Naive thymus-derived CD4-positive, alpha-beta T cell (primary cell): ENCODE measurements at regions not wholly inside any gene's neighbourhood (a gene's known extent, or its start where the extent isn't known, plus 50 kb on each side); places are given as distances from the start of the nearest gene placed in this dataset.

Experiments
- ATAC-seq: fragments of 150-1000 bp; cut with Tn5 transposase; 2 replicates; pipeline ENCODE4 v1.10.0; 2021; ENCODE audit warnings: mild to moderate bottlenecking, moderate library complexity
- CTCF ChIA-PET: fragments of 350-600 bp; sonication (Branson Sonifier 250); formaldehyde crosslinking; loops from one replicate; lab custom pipeline; 2021; ENCODE audit warnings: antibody characterized with exemption; lab: Charles Lee
- POLR2A ChIA-PET: fragments of 350-600 bp; sonication (Branson Sonifier 250); formaldehyde crosslinking; loops from one replicate; lab custom pipeline; 2021; ENCODE audit warnings: antibody characterized with exemption, inconsistent platforms; lab: Charles Lee
- DNase-seq, 9 donors: peaks; one replicate each; pipeline versions ENCODE4 v3.0.0 to v3.0.0-alpha.2; 2020 to 2022; ENCODE audit warnings: mixed read lengths in 1 of 9
- H3K27ac ChIP-seq: one replicate; pipeline ENCODE4 v1.7.0; 2013; ENCODE audit warnings: mild to moderate bottlenecking, low read depth, low read length, moderate library complexity
- H3K27me3 ChIP-seq, 2 donors: one replicate each; pipeline ENCODE4 v1.7.0; 2013; ENCODE audit warnings: low read length in 2 of 2, mild to moderate bottlenecking in 2 of 2, moderate library complexity in 2 of 2; ENCODE audit not compliant: control insufficient read depth in 2 of 2, insufficient read depth in 2 of 2
- H3K36me3 ChIP-seq, 3 experiments: 1 replicate in 2 of 3; 2 replicates in 1 of 3; pipeline ENCODE4 v1.7.0; 2013; ENCODE audit warnings: low read length in 3 of 3, mild to moderate bottlenecking in 3 of 3, moderate library complexity in 1 of 3; ENCODE audit not compliant: insufficient read depth in 3 of 3, control insufficient read depth in 2 of 3
- H3K4me1 ChIP-seq, 2 donors: one replicate each; pipeline ENCODE4 v1.7.0; 2013; ENCODE audit warnings: low read length in 2 of 2, mild to moderate bottlenecking in 2 of 2, moderate library complexity in 1 of 2; ENCODE audit not compliant: control insufficient read depth in 2 of 2, insufficient read depth in 2 of 2
- H3K4me3 ChIP-seq: 2 replicates; pipeline ENCODE4 v1.7.0; 2013; ENCODE audit warnings: mild to moderate bottlenecking, low read length
- H3K9me3 ChIP-seq, 3 experiments: 1 replicate in 2 of 3; 2 replicates in 1 of 3; pipeline ENCODE4 v1.7.0; 2013; ENCODE audit warnings: low read length in 3 of 3; ENCODE audit not compliant: control insufficient read depth in 2 of 3
- H3K27ac Mint-ChIP-seq, 9 donors: one replicate each; pipeline ENCODE4 v1.8.0; 2020 to 2022; ENCODE audit warnings: mixed read lengths in 9 of 9, mild to moderate bottlenecking in 8 of 9, moderate library complexity in 5 of 9, inconsistent platforms in 2 of 9
- H3K27me3 Mint-ChIP-seq, 5 donors: one replicate each; pipeline ENCODE4 v1.8.0; 2021 to 2022; ENCODE audit warnings: mixed read lengths in 5 of 5, mild to moderate bottlenecking in 1 of 5
- H3K36me3 Mint-ChIP-seq, 5 donors: one replicate each; pipeline ENCODE4 v1.8.0; 2020 to 2022; ENCODE audit warnings: mixed read lengths in 5 of 5, mild to moderate bottlenecking in 3 of 5, inconsistent platforms in 1 of 5
- H3K4me1 Mint-ChIP-seq, 7 donors: one replicate each; pipeline ENCODE4 v1.8.0; 2020 to 2022; ENCODE audit warnings: mixed read lengths in 7 of 7, mild to moderate bottlenecking in 3 of 7, inconsistent platforms in 1 of 7
- H3K4me3 Mint-ChIP-seq, 10 donors: one replicate each; pipeline ENCODE4 v1.8.0; 2020 to 2022; ENCODE audit warnings: mild to moderate bottlenecking in 10 of 10, mixed read lengths in 10 of 10, moderate library complexity in 6 of 10, inconsistent platforms in 2 of 10
- H3K9me3 Mint-ChIP-seq, 11 donors: one replicate each; pipeline ENCODE4 v1.8.0; 2020 to 2022; ENCODE audit warnings: mixed read lengths in 11 of 11, mild to moderate bottlenecking in 4 of 11, inconsistent platforms in 1 of 11, moderate library complexity in 1 of 11
- intact Hi-C, 2 donors: fragments of 100-400 bp; cut with micrococcal nuclease; formaldehyde crosslinking; loops; one replicate each; pipeline ENCODE4 v1.15.1; 2023

DNA sequence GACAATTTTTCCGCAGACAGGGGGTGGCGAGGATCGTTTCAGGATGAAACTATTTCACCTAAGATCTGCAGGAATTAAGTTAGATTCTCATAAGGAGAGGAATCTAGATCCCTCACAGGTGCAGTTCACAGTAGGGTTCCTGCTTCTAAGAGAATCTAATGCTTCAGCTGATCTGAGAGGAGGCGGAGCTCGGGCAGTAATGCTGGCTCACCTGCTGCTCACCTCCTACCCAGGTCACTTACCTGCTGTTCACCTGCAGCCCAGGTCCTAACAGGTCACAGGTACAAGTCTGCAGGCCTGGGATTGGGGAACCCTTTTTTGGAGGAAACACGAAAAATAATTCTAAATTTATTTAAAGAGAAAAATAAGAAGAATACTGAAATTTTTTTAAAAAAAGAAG lies 406.8 kb downstream of the MCTP2 start:
- H3K9me3 Mint-ChIP-seq, result peaks cover 0 to 5% (median 0%) of the 10 kb centered on the region in 11 donors
- no peaks in the 10 kb centered on the region for H3K4me1 ChIP-seq
- DNase-seq (no peak), ATAC-seq (no peak)
- no peak overlapping the region for H3K27ac Mint-ChIP-seq
- H3K4me3 ChIP-seq, result no peak overlapping the region
- no peaks in the 10 kb centered on the region for H3K36me3 ChIP-seq
- H3K9me3 ChIP-seq, result no peaks in the 10 kb centered on the region
- peaks cover 0 to 11% (median 0%) of the 10 kb centered on the region in 7 donors for H3K4me1 Mint-ChIP-seq
- H3K27me3 ChIP-seq, result peaks cover 0 to 6% of the 10 kb centered on the region in 2 donors
- no peak overlapping the region for H3K27ac ChIP-seq
- peaks cover 27 to 64% (median 42%) of the 10 kb centered on the region in 5 donors for H3K27me3 Mint-ChIP-seq
- POLR2A ChIA-PET, result no interaction called here
- no peak overlapping the region for H3K4me3 Mint-ChIP-seq
- H3K36me3 Mint-ChIP-seq, result no peaks in the 10 kb centered on the region
- CTCF ChIA-PET, result no interaction called here
- intact Hi-C loops, result no loop called here

DNA sequence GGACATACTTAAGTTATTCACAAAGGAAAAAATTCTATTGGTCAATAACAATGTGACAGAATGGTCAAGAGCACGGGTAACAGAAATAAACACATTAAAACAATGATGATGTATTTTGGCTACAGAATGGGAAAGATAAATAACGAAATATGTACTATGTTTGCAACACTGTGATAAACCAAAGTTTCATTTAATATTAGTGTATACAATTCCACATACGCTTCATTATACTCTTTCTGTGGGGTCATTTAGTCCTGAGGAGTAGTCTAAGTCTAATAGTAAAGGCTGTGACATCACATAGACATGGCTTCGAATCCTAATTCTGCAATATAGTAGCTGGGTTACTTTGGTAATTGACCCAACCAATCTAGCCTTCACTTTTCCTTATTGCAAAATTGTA lies 408.3 kb downstream of the MCTP2 start:
- Histone ChIP-seq H3K4me1 (no peaks in the 10 kb centered on the region), H3K4me3 (no peak overlapping the region), H3K27me3 (peaks cover 0 to 6% of the 10 kb centered on the region in 2 donors), H3K36me3 (no peaks in the 10 kb centered on the region), H3K27ac (no peak overlapping the region), H3K9me3 (no peaks in the 10 kb centered on the region)
- POLR2A ChIA-PET, result no interaction called here
- intact Hi-C loops, result no loop called here
- Mint-ChIP-seq H3K4me1 (peaks cover 0 to 8% (median 0%) of the 10 kb centered on the region in 7 donors), H3K4me3 (no peak overlapping the region), H3K27me3 (peaks cover 31 to 60% (median 35%) of the 10 kb centered on the region in 5 donors), H3K36me3 (no peaks in the 10 kb centered on the region), H3K9me3 (peaks cover 0 to 5% (median 0%) of the 10 kb centered on the region in 11 donors), H3K27ac (no peak overlapping the region)
- CTCF ChIA-PET, result no interaction called here
- ATAC-seq (no peak), DNase-seq (no peak)

DNA sequence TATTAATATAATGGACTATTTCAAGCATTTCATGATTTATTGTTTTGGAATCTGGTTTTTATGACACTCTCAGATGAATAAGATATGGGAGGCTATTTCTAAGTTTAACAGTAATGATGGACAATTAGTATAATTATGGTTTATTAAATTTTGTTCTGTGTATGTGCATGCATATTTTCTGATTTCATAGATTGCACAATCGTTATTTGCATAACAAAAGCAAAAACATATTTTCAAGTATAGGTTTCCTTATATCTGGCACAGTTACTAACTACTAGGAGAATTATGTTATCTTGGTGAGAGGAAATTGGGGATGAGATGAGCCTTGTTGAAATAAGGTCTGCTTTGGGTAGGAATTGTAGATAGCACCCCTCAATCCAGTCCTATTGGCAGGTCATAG lies 413.1 kb downstream of the MCTP2 start:
- Mint-ChIP-seq H3K27ac (no peak overlapping the region), H3K9me3 (peaks cover 0 to 5% (median 0%) of the 10 kb centered on the region in 11 donors), H3K4me3 (no peak overlapping the region), H3K27me3 (peaks cover 15 to 62% (median 32%) of the 10 kb centered on the region in 5 donors), H3K4me1 (peaks cover 0 to 2% (median 0%) of the 10 kb centered on the region in 7 donors), H3K36me3 (no peaks in the 10 kb centered on the region)
- H3K27me3 ChIP-seq, result no peaks in the 10 kb centered on the region
- CTCF ChIA-PET, result no interaction called here
- no peak overlapping the region for H3K27ac ChIP-seq
- intact Hi-C loops, result no loop called here
- H3K9me3 ChIP-seq, result no peaks in the 10 kb centered on the region
- ATAC-seq (no peak), DNase-seq (no peak)
- H3K4me3 ChIP-seq, result no peak overlapping the region
- POLR2A ChIA-PET, result no interaction called here
- H3K36me3 ChIP-seq, result no peaks in the 10 kb centered on the region
- no peaks in the 10 kb centered on the region for H3K4me1 ChIP-seq

DNA sequence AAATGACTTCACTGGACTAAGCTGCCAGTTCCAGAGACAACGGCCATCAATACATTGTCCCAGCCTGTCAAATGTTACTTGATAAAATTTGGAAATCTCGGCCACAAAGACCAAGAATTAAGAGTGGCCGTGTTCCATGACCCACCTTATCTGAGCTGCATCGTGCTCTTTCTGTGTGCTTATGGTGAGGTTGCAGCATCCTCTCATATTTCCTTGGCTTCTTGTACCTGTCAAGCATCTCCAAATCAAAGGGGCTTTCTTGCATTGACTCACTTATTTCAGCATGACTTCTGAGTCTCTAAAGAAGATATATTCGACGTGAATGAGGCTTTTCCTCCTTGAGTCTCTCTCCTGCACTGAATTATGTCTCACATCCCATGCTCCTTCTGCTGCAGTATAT lies 421.7 kb downstream of the MCTP2 start:
- intact Hi-C loops, result no loop called here
- Mint-ChIP-seq H3K27me3 (peaks cover 18 to 47% (median 27%) of the 10 kb centered on the region in 5 donors), H3K4me1 (no peaks in the 10 kb centered on the region), H3K4me3 (no peak overlapping the region), H3K36me3 (peaks cover 0 to 3% (median 0%) of the 10 kb centered on the region in 5 donors), H3K27ac (no peak overlapping the region), H3K9me3 (peaks cover 0 to 4% (median 0%) of the 10 kb centered on the region in 11 donors)
- ChIA-PET CTCF (no interaction called here), POLR2A (no interaction called here)
- no peak overlapping the region for H3K27ac ChIP-seq
- H3K4me1 ChIP-seq, result no peaks in the 10 kb centered on the region
- no peaks in the 10 kb centered on the region for H3K27me3 ChIP-seq
- H3K36me3 ChIP-seq, result no peaks in the 10 kb centered on the region
- ATAC-seq, result no peak
- no peaks in the 10 kb centered on the region for H3K9me3 ChIP-seq
- H3K4me3 ChIP-seq, result no peak overlapping the region
- no peak for DNase-seq

DNA sequence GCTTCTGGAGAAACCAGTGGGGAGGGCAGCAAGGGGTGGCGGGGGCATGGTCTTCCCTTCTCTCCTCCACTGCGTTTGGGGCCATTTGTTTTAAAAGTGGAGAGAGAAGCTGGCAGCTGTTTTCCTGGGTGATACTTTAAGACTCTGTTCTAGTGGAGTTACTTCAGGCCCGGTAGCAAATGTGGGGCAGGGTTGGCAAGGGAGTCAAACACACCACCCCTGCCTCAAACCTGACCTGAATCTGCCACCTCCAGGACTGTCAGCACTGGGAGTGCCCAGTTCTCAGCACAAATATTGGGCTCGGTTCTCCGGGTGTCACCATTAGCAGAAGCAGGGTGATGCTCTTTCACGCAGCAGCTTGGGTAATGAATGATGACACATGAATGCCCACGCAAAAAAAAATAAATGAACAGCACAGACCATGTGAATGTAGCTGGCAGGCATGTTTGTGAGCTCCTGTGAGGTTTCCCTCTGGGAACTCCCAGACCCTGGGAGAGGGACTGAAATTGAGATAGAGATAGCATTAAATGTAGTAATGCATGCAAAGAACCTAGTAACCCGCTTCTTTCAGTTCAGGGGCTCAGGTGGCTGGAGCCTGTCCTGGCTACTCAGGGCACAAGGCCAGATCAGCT lies 424.0 kb downstream of the MCTP2 start:
- Histone ChIP-seq H3K9me3 (no peaks in the 10 kb centered on the region), H3K36me3 (no peaks in the 10 kb centered on the region), H3K27ac (no peak overlapping the region), H3K4me1 (no peaks in the 10 kb centered on the region), H3K27me3 (no peaks in the 10 kb centered on the region), H3K4me3 (no peak overlapping the region)
- CTCF ChIA-PET, result no interaction called here
- Mint-ChIP-seq H3K36me3 (peaks cover 0 to 3% (median 0%) of the 10 kb centered on the region in 5 donors), H3K27me3 (peaks cover 21 to 52% (median 29%) of the 10 kb centered on the region in 5 donors), H3K27ac (no peak overlapping the region), H3K4me3 (no peak overlapping the region), H3K4me1 (no peaks in the 10 kb centered on the region), H3K9me3 (peaks cover 0 to 4% (median 0%) of the 10 kb centered on the region in 11 donors)
- POLR2A ChIA-PET, result no interaction called here
- ATAC-seq, result no peak
- no peak for DNase-seq
- intact Hi-C loops, result no loop called here

DNA sequence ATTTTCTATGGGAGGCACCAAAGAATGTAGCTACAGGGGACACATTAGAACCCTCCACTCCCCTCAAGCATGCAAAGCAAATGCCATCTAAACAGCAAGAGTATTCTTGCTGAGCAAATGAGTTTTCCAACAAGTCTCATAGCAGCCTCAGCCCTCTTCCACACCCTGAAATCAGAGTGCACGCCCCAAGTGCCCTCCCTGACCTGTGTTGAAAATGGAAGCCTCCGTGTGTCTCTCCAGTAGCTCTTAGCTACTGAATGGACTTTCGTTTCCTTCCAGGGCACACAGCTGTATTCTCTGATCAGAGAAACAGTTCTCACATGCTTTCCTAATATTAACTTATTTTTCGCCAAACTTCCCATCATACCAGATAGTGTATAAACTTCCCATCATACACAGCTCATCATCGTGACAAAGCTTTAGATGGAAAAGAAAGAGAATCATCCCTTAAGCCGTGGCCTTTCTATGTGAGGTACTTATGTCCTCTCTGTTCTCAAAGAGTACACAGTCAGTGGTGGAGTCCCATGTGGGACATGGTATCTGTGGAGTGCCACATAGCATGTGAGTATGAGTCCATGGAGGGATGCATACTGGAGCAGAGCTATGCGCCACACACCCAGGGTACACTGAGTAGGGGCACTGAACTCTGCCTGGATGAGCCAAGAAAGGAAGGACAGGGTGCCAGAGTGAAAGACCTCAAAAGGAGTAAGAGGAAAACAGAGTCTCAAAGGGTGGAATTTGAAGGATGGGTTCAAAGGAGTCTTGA lies 434.5 kb downstream of the MCTP2 start:
- H3K27ac ChIP-seq, result no peak overlapping the region
- peaks cover 0 to 3% (median 0%) of the 10 kb centered on the region in 7 donors for H3K4me1 Mint-ChIP-seq
- peaks cover 0 to 4% (median 0%) of the 10 kb centered on the region in 11 donors for H3K9me3 Mint-ChIP-seq
- H3K36me3 ChIP-seq, result no peaks in the 10 kb centered on the region
- ChIA-PET POLR2A (no interaction called here), CTCF (no interaction called here)
- ATAC-seq (no peak), DNase-seq (no peak)
- H3K4me1 ChIP-seq, result no peaks in the 10 kb centered on the region
- H3K27ac Mint-ChIP-seq, result no peak overlapping the region
- intact Hi-C loops, result no loop called here
- peaks cover 34 to 61% (median 52%) of the 10 kb centered on the region in 5 donors for H3K27me3 Mint-ChIP-seq
- H3K4me3 ChIP-seq, result no peak overlapping the region
- H3K4me3 Mint-ChIP-seq, result no peak overlapping the region
- no peaks in the 10 kb centered on the region for H3K36me3 Mint-ChIP-seq
- no peaks in the 10 kb centered on the region for H3K9me3 ChIP-seq
- no peaks in the 10 kb centered on the region for H3K27me3 ChIP-seq
